ENCODE measurements at regions not wholly inside any gene's neighbourhood (a gene's known extent, or its start where the extent isn't known, plus 50 kb on each side); places are given as distances from the start of the nearest gene placed in this dataset.

- TF ChIP-seq ZNF462 (CRISPR knock-in tag; IDR thresholded peaks at IDR 0.05) (no peak), POLR2AphosphoS5 (IDR thresholded peaks at IDR 0.05; ENCODE audit: low read depth) (no peak), ZNF114 (CRISPR knock-in tag; IDR thresholded peaks at IDR 0.05) (no peak), ETS1 (IDR thresholded peaks at IDR 0.05) (no peak), CREB1 (CRISPR knock-in tag; IDR thresholded peaks at IDR 0.05; ENCODE audit: low read depth) (no peak)
Measured at GRCh38 chr5:86757824-86758223, 140.1 kb downstream of the COX7C start (continued).

- Mint-ChIP-seq H3K36me3 (ENCODE audit: low read depth) (no peaks in the 10 kb centered on the region), H3K4me1 (peaks cover 13% of the 10 kb centered on the region), H3K4me3 (no peak overlapping the region), H3K27ac (no peak overlapping the region), H3K9me3 (no peaks in the 10 kb centered on the region), H3K27me3 (ENCODE audit: insufficient read depth, low read depth, poor library complexity) (no peaks in the 10 kb centered on the region)
- Histone ChIP-seq H3K4me2 (no peak overlapping the region), H3K36me3 (ENCODE audit: insufficient read depth) (no peaks in the 10 kb centered on the region), H3K27ac (ENCODE audit: low read depth) (no peak overlapping the region), H4K20me1 (replicated peaks; ENCODE audit: insufficient read depth) (no peaks in the 10 kb centered on the region), H2AFZ (no peak overlapping the region), H3K4me3 (no peak overlapping the region), H3F3A (replicated peaks; ENCODE audit: low read depth) (no peaks in the 10 kb centered on the region), H3K79me2 (replicated peaks; ENCODE audit: insufficient read depth) (no peaks in the 10 kb centered on the region), H3K4me1 (ENCODE audit: insufficient read depth) (no peaks in the 10 kb centered on the region), H3K9me2 (ENCODE audit: insufficient read depth) (0 out of 2 replicates have a peak, but pooled peaks cover 5% of the 10 kb centered on the region), H3K27me3 (ENCODE audit: insufficient read depth) (no peaks in the 10 kb centered on the region)
- no peak for DNase-seq (ENCODE audit: low spot score)
- no peak for ATAC-seq
- TF ChIP-seq ZNF114 (CRISPR knock-in tag; IDR thresholded peaks at IDR 0.05) (no peak), POLR2AphosphoS5 (IDR thresholded peaks at IDR 0.05; ENCODE audit: low read depth) (no peak), EZH2 (IDR thresholded peaks at IDR 0.05; ENCODE audit: low read depth, unreplicated experiment) (no peak), EZH2phosphoT487 (IDR thresholded peaks at IDR 0.05; ENCODE audit: unreplicated experiment) (no peak), ZNF462 (CRISPR knock-in tag; IDR thresholded peaks at IDR 0.05) (no peak)
Measured at GRCh38 chr5:86760661-86761060, 142.9 kb downstream of the COX7C start.

Data from GM23338 (cell line).